ENCODE measurements at regions not wholly inside any gene's neighbourhood (a gene's known extent, or its start where the extent isn't known, plus 50 kb on each side); places are given as distances from the start of the nearest gene placed in this dataset.

GRCh38 chr2:81250270-81250669, 945.7 kb upstream of the LRRTM1 start:
- H3K27ac ChIP-seq: no peak overlapping the region
- 29 to 36% methylated on average over 3 of the region's 3 CpGs for WGBS, 2 experiments (ENCODE audit: low coverage in 1 of 2, low lambda C conversion rate in 2 of 2, missing lambda C conversion rate in 2 of 2)
- H2AFZ ChIP-seq: no peak overlapping the region
- no peaks in the 10 kb centered on the region for H3K9me3 ChIP-seq (ENCODE audit: low read depth)
- H3K9me2 ChIP-seq (ENCODE audit: insufficient read depth): no peaks in the 10 kb centered on the region
- H4K20me1 ChIP-seq (ENCODE audit: insufficient read depth): no peaks in the 10 kb centered on the region
- H3K9ac ChIP-seq: no peak overlapping the region
- H3K4me2 ChIP-seq (ENCODE audit: unreplicated experiment): no peak overlapping the region
- in situ Hi-C loops (cut with MboI): no loop called here
- H3K4me1 ChIP-seq (ENCODE audit: insufficient read depth): no peaks in the 10 kb centered on the region
- no peaks in the 10 kb centered on the region for H3K36me3 ChIP-seq (ENCODE audit: low read depth)
- no peaks in the 10 kb centered on the region for H3K79me2 ChIP-seq (ENCODE audit: insufficient read depth)
- no peak overlapping the region for H3K4me3 ChIP-seq
- TF ChIP-seq EZH2phosphoT487 (IDR thresholded peaks at IDR 0.05; ENCODE audit: insufficient read depth, low read depth) (no peak), EZH2 (IDR thresholded peaks at IDR 0.05; ENCODE audit: insufficient read depth, poor library complexity, severe bottlenecking) (no peak)
- DNase-seq: no peak
- H3K27me3 ChIP-seq (replicated peaks; ENCODE audit: insufficient read depth): no peaks in the 10 kb centered on the region
- no peaks in the 10 kb centered on the region for H3F3A ChIP-seq (ENCODE audit: insufficient read depth)

DNA sequence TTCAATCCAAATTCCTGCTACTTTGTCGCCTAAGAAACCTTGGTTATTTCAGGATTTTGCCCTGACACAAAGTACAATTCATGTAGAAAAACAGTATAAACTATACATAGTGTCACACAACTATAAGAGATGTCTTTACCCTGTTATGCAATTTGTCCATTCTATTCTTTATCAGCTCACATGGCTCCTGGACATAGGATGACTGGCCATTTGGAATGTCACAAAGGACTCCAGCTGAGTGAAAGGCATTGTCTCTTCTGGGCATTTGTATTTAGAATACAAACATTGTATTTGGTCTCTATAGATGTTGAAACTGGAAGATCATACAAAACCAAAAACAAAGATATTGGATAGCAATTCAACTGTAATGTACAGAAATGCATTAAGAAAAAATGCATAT, 944.6 kb upstream of the LRRTM1 start:
- Histone ChIP-seq H3K4me1 (ENCODE audit: insufficient read depth) (no peaks in the 10 kb centered on the region), H3K79me2 (ENCODE audit: insufficient read depth) (no peaks in the 10 kb centered on the region), H3K9me3 (ENCODE audit: low read depth) (no peaks in the 10 kb centered on the region), H4K20me1 (ENCODE audit: insufficient read depth) (no peaks in the 10 kb centered on the region), H3K9ac (no peak overlapping the region), H3K36me3 (ENCODE audit: low read depth) (no peaks in the 10 kb centered on the region), H3K4me3 (no peak overlapping the region), H3K27ac (no peak overlapping the region), H3K9me2 (ENCODE audit: insufficient read depth) (no peaks in the 10 kb centered on the region), H3F3A (ENCODE audit: insufficient read depth) (no peaks in the 10 kb centered on the region), H3K27me3 (replicated peaks; ENCODE audit: insufficient read depth) (no peaks in the 10 kb centered on the region), H2AFZ (no peak overlapping the region), H3K4me2 (ENCODE audit: unreplicated experiment) (no peak overlapping the region)
- WGBS, 2 experiments (ENCODE audit: low coverage in 1 of 2, low lambda C conversion rate in 2 of 2, missing lambda C conversion rate in 2 of 2): 8 to 12% methylated on average over 1 of the region's 1 CpG
- in situ Hi-C loops (cut with MboI): no loop called here
- TF ChIP-seq EZH2 (IDR thresholded peaks at IDR 0.05; ENCODE audit: insufficient read depth, poor library complexity, severe bottlenecking) (no peak), EZH2phosphoT487 (IDR thresholded peaks at IDR 0.05; ENCODE audit: insufficient read depth, low read depth) (no peak)
- DNase-seq: no peak

GRCh38 chr2:81247648-81248047, 943.1 kb upstream of the LRRTM1 start:
- no peaks in the 10 kb centered on the region for H3F3A ChIP-seq (ENCODE audit: insufficient read depth)
- H3K4me1 ChIP-seq (ENCODE audit: insufficient read depth): no peaks in the 10 kb centered on the region
- no peak overlapping the region for H3K9ac ChIP-seq
- H3K79me2 ChIP-seq (ENCODE audit: insufficient read depth): no peaks in the 10 kb centered on the region
- in situ Hi-C loops (cut with MboI): no loop called here
- H3K9me2 ChIP-seq (ENCODE audit: insufficient read depth): no peaks in the 10 kb centered on the region
- TF ChIP-seq EZH2phosphoT487 (IDR thresholded peaks at IDR 0.05; ENCODE audit: insufficient read depth, low read depth) (no peak), EZH2 (IDR thresholded peaks at IDR 0.05; ENCODE audit: insufficient read depth, poor library complexity, severe bottlenecking) (no peak)
- H2AFZ ChIP-seq: no peak overlapping the region
- no peak for DNase-seq
- H3K4me3 ChIP-seq: no peak overlapping the region
- no peak overlapping the region for H3K27ac ChIP-seq
- H3K27me3 ChIP-seq (replicated peaks; ENCODE audit: insufficient read depth): no peaks in the 10 kb centered on the region
- 17 to 30% methylated on average over 3 of the region's 3 CpGs for WGBS, 2 experiments (ENCODE audit: low coverage in 1 of 2, low lambda C conversion rate in 2 of 2, missing lambda C conversion rate in 2 of 2)
- H3K36me3 ChIP-seq (ENCODE audit: low read depth): no peaks in the 10 kb centered on the region
- H3K4me2 ChIP-seq (ENCODE audit: unreplicated experiment): no peak overlapping the region
- no peaks in the 10 kb centered on the region for H3K9me3 ChIP-seq (ENCODE audit: low read depth)
- H4K20me1 ChIP-seq (ENCODE audit: insufficient read depth): no peaks in the 10 kb centered on the region

GRCh38 chr2:81242501-81242900, 937.9 kb upstream of the LRRTM1 start:
- H3K4me1 ChIP-seq (ENCODE audit: insufficient read depth): no peaks in the 10 kb centered on the region
- in situ Hi-C loops (cut with MboI): no loop called here
- 33 to 45% methylated on average over 2 of the region's 2 CpGs for WGBS, 2 experiments (ENCODE audit: low coverage in 1 of 2, low lambda C conversion rate in 2 of 2, missing lambda C conversion rate in 2 of 2)
- no peak overlapping the region for H2AFZ ChIP-seq
- no peaks in the 10 kb centered on the region for H3K36me3 ChIP-seq (ENCODE audit: low read depth)
- H3K9me2 ChIP-seq (ENCODE audit: insufficient read depth): no peaks in the 10 kb centered on the region
- TF ChIP-seq EZH2 (IDR thresholded peaks at IDR 0.05; ENCODE audit: insufficient read depth, poor library complexity, severe bottlenecking): no peak
- no peak for TF ChIP-seq EZH2phosphoT487 (IDR thresholded peaks at IDR 0.05; ENCODE audit: insufficient read depth, low read depth)
- H3K27ac ChIP-seq: no peak overlapping the region
- no peaks in the 10 kb centered on the region for H3F3A ChIP-seq (ENCODE audit: insufficient read depth)
- no peak overlapping the region for H3K4me3 ChIP-seq
- no peaks in the 10 kb centered on the region for H3K27me3 ChIP-seq (replicated peaks; ENCODE audit: insufficient read depth)
- no peaks in the 10 kb centered on the region for H4K20me1 ChIP-seq (ENCODE audit: insufficient read depth)
- no peaks in the 10 kb centered on the region for H3K9me3 ChIP-seq (ENCODE audit: low read depth)
- no peak for DNase-seq
- no peak overlapping the region for H3K9ac ChIP-seq
- H3K79me2 ChIP-seq (ENCODE audit: insufficient read depth): no peaks in the 10 kb centered on the region
- H3K4me2 ChIP-seq (ENCODE audit: unreplicated experiment): no peak overlapping the region

DNA sequence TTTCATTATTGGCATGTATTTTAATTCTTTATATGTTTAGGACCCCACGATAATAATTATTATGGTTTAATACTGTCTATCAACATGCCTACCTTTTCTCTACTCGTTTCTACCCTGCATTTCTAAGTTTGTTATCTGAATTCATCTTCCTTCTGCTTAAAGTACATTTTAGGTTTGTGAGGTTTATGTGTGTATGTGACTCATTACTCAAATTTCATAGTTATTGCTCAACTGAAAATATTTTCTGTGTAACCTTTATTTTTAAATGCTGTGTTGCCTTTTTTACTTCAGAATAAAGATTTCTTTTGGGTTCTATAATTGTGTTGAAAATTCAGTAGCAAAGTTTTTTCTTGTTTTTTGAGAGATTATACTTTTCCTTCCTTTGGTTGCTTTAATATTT, 933.9 kb upstream of the LRRTM1 start:
- Histone ChIP-seq H3K27ac (no peak overlapping the region), H3K4me2 (ENCODE audit: unreplicated experiment) (no peak overlapping the region), H3F3A (ENCODE audit: insufficient read depth) (no peaks in the 10 kb centered on the region), H3K9me2 (ENCODE audit: insufficient read depth) (no peaks in the 10 kb centered on the region), H3K27me3 (replicated peaks; ENCODE audit: insufficient read depth) (no peaks in the 10 kb centered on the region), H4K20me1 (ENCODE audit: insufficient read depth) (no peaks in the 10 kb centered on the region), H3K79me2 (ENCODE audit: insufficient read depth) (no peaks in the 10 kb centered on the region), H3K36me3 (ENCODE audit: low read depth) (no peaks in the 10 kb centered on the region), H3K9me3 (ENCODE audit: low read depth) (peaks cover 5% of the 10 kb centered on the region), H3K4me3 (no peak overlapping the region), H2AFZ (no peak overlapping the region), H3K9ac (no peak overlapping the region), H3K4me1 (ENCODE audit: insufficient read depth) (no peaks in the 10 kb centered on the region)
- in situ Hi-C loops (cut with MboI): no loop called here
- TF ChIP-seq EZH2 (IDR thresholded peaks at IDR 0.05; ENCODE audit: insufficient read depth, poor library complexity, severe bottlenecking) (no peak), EZH2phosphoT487 (IDR thresholded peaks at IDR 0.05; ENCODE audit: insufficient read depth, low read depth) (no peak)
- 12 to 23% methylated on average over 2 of the region's 2 CpGs for WGBS, 2 experiments (ENCODE audit: low coverage in 1 of 2, low lambda C conversion rate in 2 of 2, missing lambda C conversion rate in 2 of 2)
- no peak for DNase-seq

Measured in GM23248 (cell line).